Neural progenitor cell (in vitro differentiated cells): ENCODE measurements at regions not wholly inside any gene's neighbourhood (a gene's known extent, or its start where the extent isn't known, plus 50 kb on each side); places are given as distances from the start of the nearest gene placed in this dataset.

Experiments used
- DNase-seq: peaks from one replicate; pipeline ENCODE4 v3.0.0-alpha.2; 2016; ENCODE audit warnings: low spot score
- H2AFZ ChIP-seq: fragments of 200-600 bp; sonication (generic); replicated peaks from 2 replicates; pipeline ENCODE4 v1.6.1; 2016; ENCODE audit warnings: antibody characterized with exemption
- H3F3A ChIP-seq: fragments of 200-600 bp; sonication (generic); 2 replicates; pipeline ENCODE4 v1.6.1; 2016; ENCODE audit warnings: antibody characterized with exemption, low read depth
- H3K27ac ChIP-seq: fragments of 200-600 bp; sonication (generic); 2 replicates; pipeline ENCODE4 v1.5.1; 2016; ENCODE audit warnings: mild to moderate bottlenecking
- H3K27me3 ChIP-seq: fragments of 200-600 bp; sonication (generic); 2 replicates; pipeline ENCODE4 v1.6.1; 2016; ENCODE audit warnings: mild to moderate bottlenecking, moderate library complexity
- H3K36me3 ChIP-seq: fragments of 200-600 bp; sonication (generic); 2 replicates; pipeline ENCODE4 v1.5.1; 2016
- H3K4me1 ChIP-seq: fragments of 200-600 bp; sonication (generic); 2 replicates; pipeline ENCODE4 v1.6.1; 2016; ENCODE audit warnings: mixed run types
- H3K4me2 ChIP-seq: fragments of 200-600 bp; sonication (generic); 2 replicates; pipeline ENCODE4 v1.6.1; 2016
- H3K4me3 ChIP-seq: fragments of 200-600 bp; sonication (generic); 2 replicates; pipeline ENCODE4 v1.5.1; 2016
- H3K79me2 ChIP-seq: fragments of 200-600 bp; sonication (generic); 2 replicates; pipeline ENCODE4 v1.6.1; 2016; ENCODE audit warnings: low read depth
- H3K9ac ChIP-seq: fragments of 200-600 bp; sonication (generic); 2 replicates; pipeline ENCODE4 v1.6.1; 2016
- H3K9me3 ChIP-seq: fragments of 200-600 bp; sonication (generic); 2 replicates; pipeline ENCODE4 v1.5.1; 2016; ENCODE audit warnings: low read depth
- H4K20me1 ChIP-seq: fragments of 200-600 bp; sonication (generic); 2 replicates; pipeline ENCODE4 v1.6.1; 2016; ENCODE audit warnings: low read depth
- H3K27ac Mint-ChIP-seq: 3 replicates; pipeline ENCODE4 v1.8.0; 2021; ENCODE audit warnings: mixed read lengths
- H3K27me3 Mint-ChIP-seq: 2 replicates; pipeline ENCODE4 v1.8.0; 2022; ENCODE audit warnings: low read depth, mild to moderate bottlenecking, inconsistent platforms, moderate library complexity, mixed read lengths; ENCODE audit not compliant: insufficient read depth
- H3K36me3 Mint-ChIP-seq: 3 replicates; pipeline ENCODE4 v1.8.0; 2021; ENCODE audit warnings: mixed read lengths
- H3K4me1 Mint-ChIP-seq: 3 replicates; pipeline ENCODE4 v1.8.0; 2021; ENCODE audit warnings: mixed read lengths
- H3K4me3 Mint-ChIP-seq: 3 replicates; pipeline ENCODE4 v1.8.0; 2021; ENCODE audit warnings: mild to moderate bottlenecking, moderate library complexity, mixed read lengths
- H3K9me3 Mint-ChIP-seq: 3 replicates; pipeline ENCODE4 v1.8.0; 2020; ENCODE audit warnings: mixed read lengths
- EZH2 ChIP-seq: fragments of 200-600 bp; sonication (generic); IDR thresholded peaks from 2 replicates; pipeline ENCODE4 v1.6.1; 2017; ENCODE audit warnings: antibody characterized with exemption, mild to moderate bottlenecking, moderate library complexity
- EZH2phosphoT487 ChIP-seq: fragments of 200-600 bp; sonication (generic); IDR thresholded peaks from 2 replicates; pipeline ENCODE4 v1.6.1; 2017; ENCODE audit warnings: antibody characterized with exemption
- TF ChIP-seq, protein P1 (sequence below): fragments of 200-600 bp; sonication (generic); IDR thresholded peaks from 2 replicates; pipeline ENCODE4 v1.5.1; 2017; ENCODE audit warnings: antibody characterized with exemption, mild to moderate bottlenecking

DNA sequence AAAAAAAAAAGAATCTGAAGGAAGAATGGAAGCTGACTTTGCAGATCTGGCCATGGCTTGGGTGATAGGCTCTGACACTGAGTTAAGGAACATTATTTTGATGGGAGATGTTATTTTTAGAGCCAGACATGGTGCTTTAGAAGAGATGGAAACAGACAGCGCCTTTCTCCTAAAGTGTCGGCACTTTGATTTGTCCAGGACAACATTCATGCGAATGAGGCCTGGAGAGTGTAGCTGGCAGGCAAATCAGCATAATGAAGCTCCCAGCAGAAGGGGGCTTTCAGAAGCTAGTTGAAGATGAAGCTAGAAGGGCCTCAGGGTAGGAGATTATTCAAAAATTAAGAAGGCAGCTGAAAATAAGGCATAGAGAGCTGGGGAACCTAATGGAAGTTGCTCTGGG, 397.7 kb downstream of the RWDD3 start:
- TF ChIP-seq EZH2phosphoT487 (no peak), EZH2 (no peak)
- TF ChIP-seq, protein P1, sequence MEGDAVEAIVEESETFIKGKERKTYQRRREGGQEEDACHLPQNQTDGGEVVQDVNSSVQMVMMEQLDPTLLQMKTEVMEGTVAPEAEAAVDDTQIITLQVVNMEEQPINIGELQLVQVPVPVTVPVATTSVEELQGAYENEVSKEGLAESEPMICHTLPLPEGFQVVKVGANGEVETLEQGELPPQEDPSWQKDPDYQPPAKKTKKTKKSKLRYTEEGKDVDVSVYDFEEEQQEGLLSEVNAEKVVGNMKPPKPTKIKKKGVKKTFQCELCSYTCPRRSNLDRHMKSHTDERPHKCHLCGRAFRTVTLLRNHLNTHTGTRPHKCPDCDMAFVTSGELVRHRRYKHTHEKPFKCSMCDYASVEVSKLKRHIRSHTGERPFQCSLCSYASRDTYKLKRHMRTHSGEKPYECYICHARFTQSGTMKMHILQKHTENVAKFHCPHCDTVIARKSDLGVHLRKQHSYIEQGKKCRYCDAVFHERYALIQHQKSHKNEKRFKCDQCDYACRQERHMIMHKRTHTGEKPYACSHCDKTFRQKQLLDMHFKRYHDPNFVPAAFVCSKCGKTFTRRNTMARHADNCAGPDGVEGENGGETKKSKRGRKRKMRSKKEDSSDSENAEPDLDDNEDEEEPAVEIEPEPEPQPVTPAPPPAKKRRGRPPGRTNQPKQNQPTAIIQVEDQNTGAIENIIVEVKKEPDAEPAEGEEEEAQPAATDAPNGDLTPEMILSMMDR = no peak
- Mint-ChIP-seq H3K9me3 (no peaks in the 10 kb centered on the region), H3K4me1 (no peaks in the 10 kb centered on the region), H3K27ac (no peak overlapping the region), H3K36me3 (no peaks in the 10 kb centered on the region), H3K27me3 (no peaks in the 10 kb centered on the region), H3K4me3 (no peak overlapping the region)
- no peaks in the 10 kb centered on the region for H3K36me3 ChIP-seq
- no peak overlapping the region for H3K4me3 ChIP-seq
- no peaks in the 10 kb centered on the region for H3K27me3 ChIP-seq
- H3K27ac ChIP-seq = no peak overlapping the region
- H3K4me2 ChIP-seq = no peak overlapping the region
- peak overlapping the region; percentile 53 for H2AFZ ChIP-seq
- H3F3A ChIP-seq = no peaks in the 10 kb centered on the region
- no peak overlapping the region for H3K9ac ChIP-seq
- no peaks in the 10 kb centered on the region for H3K79me2 ChIP-seq
- H3K9me3 ChIP-seq = no peaks in the 10 kb centered on the region
- H4K20me1 ChIP-seq = no peaks in the 10 kb centered on the region
- H3K4me1 ChIP-seq = no peaks in the 10 kb centered on the region
- DNase-seq = no peak

DNA sequence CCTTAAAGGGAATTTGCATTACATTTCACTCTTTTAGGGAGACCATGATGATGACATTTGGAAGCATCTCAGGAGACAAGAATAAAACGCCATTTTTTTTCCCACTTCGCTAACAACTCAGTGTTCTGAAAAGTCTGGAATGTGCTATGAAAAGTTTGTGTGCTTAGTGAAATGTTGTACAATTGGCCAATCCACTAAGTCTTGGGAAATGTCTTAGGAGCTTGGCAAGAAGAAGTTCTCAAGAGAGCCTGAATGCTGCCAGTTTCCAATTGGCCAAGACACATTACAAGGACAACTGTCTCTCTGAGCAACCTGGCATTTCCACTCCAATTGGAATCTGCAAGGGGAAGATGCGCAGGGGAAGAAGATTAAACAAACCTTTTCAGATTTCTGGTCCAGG, 401.8 kb downstream of the RWDD3 start:
- Mint-ChIP-seq H3K27ac (no peak overlapping the region), H3K4me3 (no peak overlapping the region), H3K4me1 (no peaks in the 10 kb centered on the region), H3K36me3 (no peaks in the 10 kb centered on the region), H3K9me3 (no peaks in the 10 kb centered on the region), H3K27me3 (no peaks in the 10 kb centered on the region)
- no peak overlapping the region for H3K4me3 ChIP-seq
- no peak for DNase-seq
- no peaks in the 10 kb centered on the region for H3K36me3 ChIP-seq
- H3K79me2 ChIP-seq = no peaks in the 10 kb centered on the region
- H2AFZ ChIP-seq = no peak overlapping the region
- no peaks in the 10 kb centered on the region for H3K27me3 ChIP-seq
- no peaks in the 10 kb centered on the region for H4K20me1 ChIP-seq
- H3K4me1 ChIP-seq = no peaks in the 10 kb centered on the region
- H3F3A ChIP-seq = no peaks in the 10 kb centered on the region
- no peak overlapping the region for H3K9ac ChIP-seq
- no peak overlapping the region for H3K27ac ChIP-seq
- no peaks in the 10 kb centered on the region for H3K9me3 ChIP-seq
- no peak overlapping the region for H3K4me2 ChIP-seq
- TF ChIP-seq, protein P1 = no peak
- TF ChIP-seq EZH2phosphoT487 (no peak), EZH2 (no peak)

DNA sequence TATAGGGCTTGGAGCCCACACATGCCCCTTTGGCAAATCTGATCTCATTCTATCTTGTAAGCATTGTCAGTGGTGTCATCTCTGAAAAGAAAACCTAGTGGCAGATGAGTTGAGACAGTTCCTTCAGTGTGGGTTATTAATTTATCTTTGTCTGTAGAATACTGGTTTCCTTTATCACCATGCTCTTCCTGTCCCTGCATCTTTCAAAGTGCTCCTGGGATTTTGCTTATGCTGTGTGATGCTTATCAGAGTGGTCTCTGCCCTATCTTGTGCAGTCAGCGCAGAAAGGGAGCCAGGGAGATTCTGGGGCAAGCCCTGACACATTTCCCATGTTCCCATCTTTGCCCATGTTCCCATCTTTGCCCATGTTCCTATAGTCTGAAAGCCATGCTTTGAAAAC, 402.9 kb downstream of the RWDD3 start:
- H3K4me2 ChIP-seq = no peak overlapping the region
- no peaks in the 10 kb centered on the region for H3K9me3 ChIP-seq
- TF ChIP-seq, protein P1 = no peak
- TF ChIP-seq EZH2phosphoT487 (no peak), EZH2 (no peak)
- no peak overlapping the region for H3K27ac ChIP-seq
- Mint-ChIP-seq H3K4me3 (no peak overlapping the region), H3K27me3 (no peaks in the 10 kb centered on the region), H3K36me3 (no peaks in the 10 kb centered on the region), H3K4me1 (no peaks in the 10 kb centered on the region), H3K27ac (no peak overlapping the region), H3K9me3 (no peaks in the 10 kb centered on the region)
- H3K79me2 ChIP-seq = no peaks in the 10 kb centered on the region
- H2AFZ ChIP-seq = no peak overlapping the region
- H3K36me3 ChIP-seq = no peaks in the 10 kb centered on the region
- no peaks in the 10 kb centered on the region for H3K4me1 ChIP-seq
- H3K27me3 ChIP-seq = no peaks in the 10 kb centered on the region
- no peak overlapping the region for H3K9ac ChIP-seq
- H4K20me1 ChIP-seq = no peaks in the 10 kb centered on the region
- H3F3A ChIP-seq = no peaks in the 10 kb centered on the region
- H3K4me3 ChIP-seq = no peak overlapping the region
- no peak for DNase-seq

DNA sequence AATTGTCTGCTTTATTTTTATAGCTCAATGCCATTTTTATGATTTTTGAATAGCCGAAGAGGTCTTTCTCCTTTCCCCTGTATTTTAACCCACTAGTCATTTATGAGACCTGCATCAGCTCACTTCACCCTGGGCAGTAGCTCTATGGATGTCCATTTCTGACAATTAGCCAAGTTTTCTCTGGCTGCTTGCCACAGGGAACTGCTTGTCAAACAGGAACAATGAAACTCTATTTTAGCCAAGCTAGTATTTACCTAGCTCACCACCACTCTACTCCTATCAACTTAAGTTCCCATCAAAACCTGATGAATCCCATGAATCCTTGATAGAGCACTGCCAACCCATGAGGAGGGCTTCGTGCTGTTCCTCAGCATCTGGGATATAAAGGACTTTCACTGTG, 406.7 kb downstream of the RWDD3 start:
- H3K36me3 Mint-ChIP-seq = no peaks in the 10 kb centered on the region

More for the DNA sequence above, 406.7 kb downstream of the RWDD3 start:
- Histone ChIP-seq H3K79me2 (no peaks in the 10 kb centered on the region), H3F3A (no peaks in the 10 kb centered on the region), H3K4me3 (no peak overlapping the region), H3K9me3 (no peaks in the 10 kb centered on the region), H3K27me3 (no peaks in the 10 kb centered on the region), H3K4me1 (peaks cover 4% of the 10 kb centered on the region), H3K9ac (no peak overlapping the region), H2AFZ (no peak overlapping the region), H4K20me1 (no peaks in the 10 kb centered on the region), H3K36me3 (no peaks in the 10 kb centered on the region), H3K4me2 (no peak overlapping the region), H3K27ac (no peak overlapping the region)
- Mint-ChIP-seq H3K4me3 (no peak overlapping the region), H3K27me3 (no peaks in the 10 kb centered on the region), H3K9me3 (no peaks in the 10 kb centered on the region), H3K27ac (no peak overlapping the region), H3K4me1 (no peaks in the 10 kb centered on the region)
- TF ChIP-seq EZH2phosphoT487 = no peak
- TF ChIP-seq EZH2 = no peak
- TF ChIP-seq, protein P1 = no peak
- no peak for DNase-seq
